CD14-positive monocyte (primary cell): ENCODE measurements at regions not wholly inside any gene's neighbourhood (a gene's known extent, or its start where the extent isn't known, plus 50 kb on each side); places are given as distances from the start of the nearest gene placed in this dataset.
"Not testable (repeated sequence)": the region's sequence is repeated elsewhere in the genome, so short reads cannot be mapped to it uniquely, and the experiment has no call there.

Experiments
- DNase-seq, 3 donors: peaks; one replicate each; pipeline ENCODE4 v3.0.0-alpha.2; 2011 to 2022
- H2AFZ ChIP-seq: 2 replicates; pipeline ENCODE4 v1.6.0; 2012; ENCODE audit warnings: mild to moderate bottlenecking, low read depth, low read length, inconsistent platforms; ENCODE audit not compliant: insufficient read depth, poor library complexity, severe bottlenecking
- H3K27ac ChIP-seq, 2 donors: 1 replicate in 1 of 2; 2 replicates in 1 of 2; pipeline ENCODE4 v1.5.1; 2012 to 2013; ENCODE audit warnings: low read length in 2 of 2, control low read depth in 1 of 2, inconsistent platforms in 1 of 2, low read depth in 1 of 2, mild to moderate bottlenecking in 1 of 2
- H3K27me3 ChIP-seq, 2 donors: one replicate each; pipeline versions ENCODE4 v1.6.0 to v1.6.1; 2011 to 2013; ENCODE audit warnings: low read length in 2 of 2; ENCODE audit not compliant: control insufficient read depth in 2 of 2, insufficient read depth in 2 of 2
- H3K36me3 ChIP-seq, 2 donors: replicated peaks in 1 of 2; 1 replicate in 1 of 2; 2 replicates in 1 of 2; pipeline versions ENCODE4 v1.5.1 to v1.6.1; 2012 to 2013; ENCODE audit warnings: low read length in 2 of 2, control low read depth in 1 of 2, inconsistent platforms in 1 of 2, mild to moderate bottlenecking in 1 of 2; ENCODE audit not compliant: insufficient read depth in 2 of 2, control insufficient read depth in 1 of 2
- H3K4me1 ChIP-seq, 2 donors: 1 replicate in 1 of 2; 2 replicates in 1 of 2; pipeline versions ENCODE4 v1.5.1 to v1.6.1; 2012 to 2013; ENCODE audit warnings: low read length in 2 of 2, control low read depth in 1 of 2, inconsistent platforms in 1 of 2, mild to moderate bottlenecking in 1 of 2, moderate library complexity in 1 of 2; ENCODE audit not compliant: insufficient read depth in 2 of 2, control insufficient read depth in 1 of 2
- H3K4me2 ChIP-seq: replicated peaks from 2 replicates; pipeline ENCODE3; 2012; ENCODE audit warnings: low read length, moderate library complexity, mild to moderate bottlenecking; ENCODE audit not compliant: poor library complexity, severe bottlenecking; ENCODE audit errors: extremely low read depth
- H3K4me3 ChIP-seq, 3 experiments: fragments of 200-600 bp in 1 of 3; sonication (generic) in 1 of 3; replicated peaks in 1 of 3; 1 replicate in 2 of 3; 2 replicates in 1 of 3; pipeline ENCODE4 v1.5.1; 2011 to 2013; ENCODE audit warnings: low read length in 3 of 3, mild to moderate bottlenecking in 3 of 3, control low read depth in 2 of 3, low read depth in 2 of 3, inconsistent platforms in 1 of 3, moderate library complexity in 1 of 3
- H3K79me2 ChIP-seq: 2 replicates; pipeline ENCODE4 v1.6.0; 2012; ENCODE audit warnings: mild to moderate bottlenecking, control low read depth, inconsistent platforms, low read length, moderate library complexity; ENCODE audit not compliant: insufficient read depth
- H3K9ac ChIP-seq: 2 replicates; pipeline ENCODE4 v1.6.0; 2017; ENCODE audit warnings: low read length, mild to moderate bottlenecking; ENCODE audit not compliant: insufficient read depth, poor library complexity, severe bottlenecking
- H3K9me3 ChIP-seq, 2 donors: replicated peaks in 1 of 2; 1 replicate in 1 of 2; 2 replicates in 1 of 2; pipeline versions ENCODE4 v1.5.1 to v1.6.1; 2012 to 2013; ENCODE audit warnings: low read length in 2 of 2, control low read depth in 1 of 2; ENCODE audit not compliant: control insufficient read depth in 1 of 2, insufficient read depth in 1 of 2
- H4K20me1 ChIP-seq: 2 replicates; pipeline ENCODE4 v1.6.0; 2012; ENCODE audit warnings: mild to moderate bottlenecking, low read length, control low read depth, moderate library complexity; ENCODE audit not compliant: insufficient read depth
- H3K27ac Mint-ChIP-seq, 7 donors: one replicate each; pipeline ENCODE4 v1.8.0; 2020; ENCODE audit warnings: mild to moderate bottlenecking in 7 of 7, mixed read lengths in 7 of 7, moderate library complexity in 6 of 7, inconsistent platforms in 2 of 7
- H3K27me3 Mint-ChIP-seq, 3 donors: one replicate each; pipeline ENCODE4 v1.8.0; 2021 to 2022; ENCODE audit warnings: low read depth in 3 of 3, mild to moderate bottlenecking in 3 of 3, mixed read lengths in 3 of 3, moderate library complexity in 3 of 3, inconsistent platforms in 1 of 3
- H3K36me3 Mint-ChIP-seq, 2 donors: one replicate each; pipeline ENCODE4 v1.8.0; 2020; ENCODE audit warnings: mixed read lengths in 2 of 2, inconsistent platforms in 1 of 2, mild to moderate bottlenecking in 1 of 2
- H3K4me1 Mint-ChIP-seq: one replicate; pipeline ENCODE4 v1.8.0; 2020; ENCODE audit warnings: mild to moderate bottlenecking, mixed read lengths
- H3K4me3 Mint-ChIP-seq, 2 donors: one replicate each; pipeline ENCODE4 v1.8.0; 2020; ENCODE audit warnings: mild to moderate bottlenecking in 2 of 2, mixed read lengths in 2 of 2, moderate library complexity in 1 of 2
- H3K9me3 Mint-ChIP-seq, 7 donors: one replicate each; pipeline ENCODE4 v1.8.0; 2020 to 2022; ENCODE audit warnings: mixed read lengths in 7 of 7, mild to moderate bottlenecking in 6 of 7, moderate library complexity in 6 of 7, inconsistent platforms in 2 of 7
- WGBS: methylation state at CpG from one replicate; pipeline ENCODE4 v1.1.5; 2013; ENCODE audit warnings: missing lambda C conversion rate; ENCODE audit not compliant: insufficient coverage; 5-methylcytosine and 5-hydroxymethylcytosine counted together
- intact Hi-C, 2 donors: fragments of 100-400 bp; cut with micrococcal nuclease; formaldehyde crosslinking; loops; one replicate each; pipeline versions ENCODE4 v1.15.0 to v1.15.1; 2023
- TF ChIP-seq, protein P1 (sequence below): fragments of 200-600 bp; IDR thresholded peaks from one replicate; pipeline ENCODE4 v1.8.0; 2022; ENCODE audit warnings: antibody characterized with exemption, mild to moderate bottlenecking

DNA sequence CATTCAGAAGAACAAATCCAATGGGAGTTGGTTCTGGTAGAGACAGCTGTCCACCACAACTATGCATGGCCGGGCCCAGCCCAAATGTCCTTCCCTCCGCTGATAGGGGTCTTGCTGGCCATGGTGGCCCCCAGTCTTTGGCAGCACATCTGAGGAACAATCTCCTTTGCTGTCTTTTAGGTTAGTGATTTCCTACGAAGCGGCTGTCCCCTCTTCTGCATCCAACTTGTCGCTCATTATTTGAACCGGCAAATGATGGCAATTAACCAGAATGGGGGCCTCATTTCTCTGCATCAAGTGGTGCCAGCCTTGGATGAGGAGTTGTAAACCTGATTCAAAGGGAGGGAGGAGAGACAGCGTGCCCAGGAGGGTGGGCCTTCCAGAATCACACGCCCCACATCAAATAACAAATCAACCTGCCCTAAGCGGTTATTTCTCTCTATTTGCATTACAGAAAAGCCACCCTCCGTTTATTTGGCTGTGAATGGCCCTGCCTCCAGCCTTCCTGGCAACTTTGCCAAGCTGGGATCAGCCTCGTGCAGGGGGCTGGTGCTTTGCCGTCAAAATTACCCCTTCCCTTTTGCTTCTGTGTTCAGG, 156.5 kb downstream of the RGS9 start:
- no peak overlapping the region for H3K4me3 ChIP-seq
- no peak for DNase-seq
- Mint-ChIP-seq H3K4me1 (no peaks in the 10 kb centered on the region), H3K9me3 (no peaks in the 10 kb centered on the region), H3K27me3 (peaks cover 3 to 5% (median 4%) of the 10 kb centered on the region in 3 donors), H3K4me3 (no peak overlapping the region), H3K36me3 (no peaks in the 10 kb centered on the region), H3K27ac (no peak overlapping the region)
- no peaks in the 10 kb centered on the region for H3K36me3 ChIP-seq
- no peaks in the 10 kb centered on the region for H3K27me3 ChIP-seq
- no peaks in the 10 kb centered on the region for H3K9me3 ChIP-seq
- H3K27ac ChIP-seq, result no peak overlapping the region
- no peak overlapping the region for H3K9ac ChIP-seq
- no peaks in the 10 kb centered on the region for H3K4me1 ChIP-seq
- H3K4me2 ChIP-seq, result no peak overlapping the region
- H4K20me1 ChIP-seq, result no peaks in the 10 kb centered on the region
- TF ChIP-seq, protein P1, sequence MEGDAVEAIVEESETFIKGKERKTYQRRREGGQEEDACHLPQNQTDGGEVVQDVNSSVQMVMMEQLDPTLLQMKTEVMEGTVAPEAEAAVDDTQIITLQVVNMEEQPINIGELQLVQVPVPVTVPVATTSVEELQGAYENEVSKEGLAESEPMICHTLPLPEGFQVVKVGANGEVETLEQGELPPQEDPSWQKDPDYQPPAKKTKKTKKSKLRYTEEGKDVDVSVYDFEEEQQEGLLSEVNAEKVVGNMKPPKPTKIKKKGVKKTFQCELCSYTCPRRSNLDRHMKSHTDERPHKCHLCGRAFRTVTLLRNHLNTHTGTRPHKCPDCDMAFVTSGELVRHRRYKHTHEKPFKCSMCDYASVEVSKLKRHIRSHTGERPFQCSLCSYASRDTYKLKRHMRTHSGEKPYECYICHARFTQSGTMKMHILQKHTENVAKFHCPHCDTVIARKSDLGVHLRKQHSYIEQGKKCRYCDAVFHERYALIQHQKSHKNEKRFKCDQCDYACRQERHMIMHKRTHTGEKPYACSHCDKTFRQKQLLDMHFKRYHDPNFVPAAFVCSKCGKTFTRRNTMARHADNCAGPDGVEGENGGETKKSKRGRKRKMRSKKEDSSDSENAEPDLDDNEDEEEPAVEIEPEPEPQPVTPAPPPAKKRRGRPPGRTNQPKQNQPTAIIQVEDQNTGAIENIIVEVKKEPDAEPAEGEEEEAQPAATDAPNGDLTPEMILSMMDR, result no peak
- WGBS, result 74% methylated on average over 8 of the region's 12 CpGs
- H2AFZ ChIP-seq, result no peak overlapping the region
- H3K79me2 ChIP-seq, result no peaks in the 10 kb centered on the region
- intact Hi-C loops, result no loop called here

DNA sequence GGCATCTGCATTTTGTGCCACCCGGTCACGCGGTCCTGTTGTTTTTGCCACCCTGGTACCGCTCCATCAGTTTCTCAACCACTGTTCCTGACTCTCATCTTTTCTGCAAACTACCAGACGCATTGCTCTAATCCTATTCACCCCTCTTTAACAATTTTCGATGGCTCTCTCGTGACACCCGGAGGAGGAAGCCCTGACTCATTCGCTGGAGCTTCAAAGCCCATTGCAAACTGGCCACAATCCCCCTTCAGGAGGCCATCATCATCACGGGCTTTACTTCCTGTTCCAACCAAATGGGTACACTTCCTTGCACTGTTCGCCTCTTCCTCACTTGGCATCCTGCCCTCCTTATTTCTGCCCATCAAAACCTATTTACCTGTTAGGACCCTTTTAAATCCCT, 155.3 kb downstream of the RGS9 start:
- Histone ChIP-seq H2AFZ (no peak overlapping the region), H4K20me1 (no peaks in the 10 kb centered on the region), H3K4me3 (no peak overlapping the region), H3K9ac (no peak overlapping the region), H3K4me2 (no peak overlapping the region), H3K27me3 (no peaks in the 10 kb centered on the region), H3K79me2 (no peaks in the 10 kb centered on the region), H3K9me3 (no peaks in the 10 kb centered on the region), H3K36me3 (no peaks in the 10 kb centered on the region), H3K4me1 (no peaks in the 10 kb centered on the region), H3K27ac (no peak overlapping the region)
- H3K36me3 Mint-ChIP-seq, result no peaks in the 10 kb centered on the region
- TF ChIP-seq, protein P1, result no peak
- intact Hi-C loops, result no loop called here
- H3K4me1 Mint-ChIP-seq, result no peaks in the 10 kb centered on the region
- peaks cover 0 to 2% (median 0%) of the 10 kb centered on the region in 7 donors for H3K9me3 Mint-ChIP-seq
- H3K27ac Mint-ChIP-seq, result peak overlapping the region in 1 of 7 donors; percentile 2
- no peak overlapping the region for H3K4me3 Mint-ChIP-seq
- DNase-seq, result no peak
- peaks cover 2 to 6% (median 6%) of the 10 kb centered on the region in 3 donors for H3K27me3 Mint-ChIP-seq
- WGBS, result 60% methylated on average over 10 of the region's 11 CpGs

DNA sequence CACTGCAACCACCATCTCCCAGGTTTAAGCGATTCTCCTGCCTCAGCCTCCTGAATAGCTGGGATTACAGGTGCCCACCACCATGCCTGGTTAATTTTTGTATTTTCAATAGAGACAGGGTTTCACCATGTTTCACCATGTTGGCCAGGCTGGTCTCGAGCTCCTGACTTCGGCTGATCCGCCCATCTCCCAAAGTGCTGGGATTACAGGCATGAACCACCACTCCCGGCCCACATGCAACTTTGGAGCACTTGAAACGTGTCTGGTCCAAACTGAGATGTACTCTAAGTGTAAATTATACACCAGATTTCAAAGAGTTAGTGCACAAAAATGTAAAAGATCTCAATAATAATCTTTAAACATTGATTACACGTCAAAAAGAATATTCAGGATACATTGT, 154.1 kb downstream of the RGS9 start:
- H3K27me3 ChIP-seq, H3K4me3 Mint-ChIP-seq, intact Hi-C loops, H2AFZ ChIP-seq, H3K27ac ChIP-seq, DNase-seq, H3K4me3 ChIP-seq, H3K36me3 ChIP-seq, H3K4me1 Mint-ChIP-seq, H4K20me1 ChIP-seq, H3K9me3 ChIP-seq, H3K9ac ChIP-seq, H3K9me3 Mint-ChIP-seq, H3K4me2 ChIP-seq, H3K4me1 ChIP-seq, H3K79me2 ChIP-seq, H3K36me3 Mint-ChIP-seq, H3K27ac Mint-ChIP-seq: not testable (repeated sequence)
- H3K27me3 Mint-ChIP-seq, result peaks cover 2 to 13% (median 6%) of the 10 kb centered on the region in 3 donors
- 96% methylated on average over 3 of the region's 7 CpGs for WGBS
